ENCODE measurements at regions not wholly inside any gene's neighbourhood (a gene's known extent, or its start where the extent isn't known, plus 50 kb on each side); places are given as distances from the start of the nearest gene placed in this dataset.

GRCh38 chr12:92630968-92631367 is 71.8 kb upstream of the PLEKHG7 start:
- no peak for DNase-seq (ENCODE audit: low read depth, low spot score)
- TF ChIP-seq EZH2 (IDR thresholded peaks at IDR 0.05), result no peak
- Histone ChIP-seq H3K36me3 (ENCODE audit: insufficient read depth, low read length) (no peaks in the 10 kb centered on the region), H3K9ac (ENCODE audit: insufficient read length) (no peak overlapping the region), H3K4me3 (no peak overlapping the region), H3K9me3 (ENCODE audit: low read depth, low read length) (no peaks in the 10 kb centered on the region), H3K27ac (no peak overlapping the region)

- Histone ChIP-seq H3K9me3 (ENCODE audit: low read depth, low read length) (no peaks in the 10 kb centered on the region), H3K4me3 (no peak overlapping the region)
- no peak for DNase-seq (ENCODE audit: low read depth, low spot score)
Measured at GRCh38 chr12:92629349-92630065, 73.3 kb upstream of the PLEKHG7 start.

GRCh38 chr12:92628476-92628875 is 74.3 kb upstream of the PLEKHG7 start:
- Histone ChIP-seq H3K36me3 (ENCODE audit: insufficient read depth, low read length) (no peaks in the 10 kb centered on the region), H3K9ac (ENCODE audit: insufficient read length) (no peak overlapping the region), H3K4me3 (no peak overlapping the region), H3K9me3 (ENCODE audit: low read depth, low read length) (no peaks in the 10 kb centered on the region), H3K27ac (no peak overlapping the region)
- TF ChIP-seq FOXP2 (optimal IDR thresholded peaks at IDR 0.05; ENCODE audit: control extremely low read depth, extremely low read length, insufficient read depth), result no peak
- no peak for TF ChIP-seq EZH2 (IDR thresholded peaks at IDR 0.05)
- TF ChIP-seq POLR2AphosphoS5 (IDR thresholded peaks at IDR 0.05; ENCODE audit: borderline replicate concordance, low read depth, low read length), result no peak
- no peak for DNase-seq (ENCODE audit: low read depth, low spot score)

More at GRCh38 chr12:92629349-92630065, 73.3 kb upstream of the PLEKHG7 start:
- Histone ChIP-seq H3K27ac (no peak overlapping the region), H3K9ac (ENCODE audit: insufficient read length) (no peak overlapping the region), H3K36me3 (ENCODE audit: insufficient read depth, low read length) (no peaks in the 10 kb centered on the region)
- no peak for TF ChIP-seq FOXP2 (optimal IDR thresholded peaks at IDR 0.05; ENCODE audit: control extremely low read depth, extremely low read length, insufficient read depth)
- TF ChIP-seq EZH2 (IDR thresholded peaks at IDR 0.05), result no peak
- no peak for TF ChIP-seq POLR2AphosphoS5 (IDR thresholded peaks at IDR 0.05; ENCODE audit: borderline replicate concordance, low read depth, low read length)

- no peak overlapping the region for H3K27ac ChIP-seq
- H3K9ac ChIP-seq (ENCODE audit: insufficient read length), result no peak overlapping the region
- DNase-seq (ENCODE audit: low read depth, low spot score), result no peak
- no peak for TF ChIP-seq EZH2 (IDR thresholded peaks at IDR 0.05)
- TF ChIP-seq FOXP2 (optimal IDR thresholded peaks at IDR 0.05; ENCODE audit: control extremely low read depth, extremely low read length, insufficient read depth), result no peak
- no peak for TF ChIP-seq POLR2AphosphoS5 (IDR thresholded peaks at IDR 0.05; ENCODE audit: borderline replicate concordance, low read depth, low read length)
- no peaks in the 10 kb centered on the region for H3K9me3 ChIP-seq (ENCODE audit: low read depth, low read length)
- H3K36me3 ChIP-seq (ENCODE audit: insufficient read depth, low read length), result no peaks in the 10 kb centered on the region
- H3K4me3 ChIP-seq, result no peak overlapping the region
Measured at GRCh38 chr12:92627511-92627910, 75.3 kb upstream of the PLEKHG7 start.

- Histone ChIP-seq H3K4me3 (no peak overlapping the region), H3K36me3 (ENCODE audit: insufficient read depth, low read length) (no peaks in the 10 kb centered on the region), H3K9ac (ENCODE audit: insufficient read length) (no peak overlapping the region), H3K9me3 (ENCODE audit: low read depth, low read length) (no peaks in the 10 kb centered on the region), H3K27ac (no peak overlapping the region)
- DNase-seq (ENCODE audit: low read depth, low spot score), result no peak
- TF ChIP-seq POLR2AphosphoS5 (IDR thresholded peaks at IDR 0.05; ENCODE audit: borderline replicate concordance, low read depth, low read length) (no peak), FOXP2 (optimal IDR thresholded peaks at IDR 0.05; ENCODE audit: control extremely low read depth, extremely low read length, insufficient read depth) (no peak), EZH2 (IDR thresholded peaks at IDR 0.05) (no peak)
Measured at GRCh38 chr12:92625639-92626310, 77.0 kb upstream of the PLEKHG7 start.

GRCh38 chr12:92624236-92624635 is 78.6 kb upstream of the PLEKHG7 start:
- Histone ChIP-seq H3K9ac (ENCODE audit: insufficient read length) (no peak overlapping the region), H3K36me3 (ENCODE audit: insufficient read depth, low read length) (no peaks in the 10 kb centered on the region), H3K4me3 (no peak overlapping the region), H3K27ac (no peak overlapping the region), H3K9me3 (ENCODE audit: low read depth, low read length) (no peaks in the 10 kb centered on the region)
- DNase-seq (ENCODE audit: low read depth, low spot score), result no peak
- TF ChIP-seq POLR2AphosphoS5 (IDR thresholded peaks at IDR 0.05; ENCODE audit: borderline replicate concordance, low read depth, low read length) (no peak), FOXP2 (optimal IDR thresholded peaks at IDR 0.05; ENCODE audit: control extremely low read depth, extremely low read length, insufficient read depth) (no peak), EZH2 (IDR thresholded peaks at IDR 0.05) (no peak)

GRCh38 chr12:92623386-92623785 is 79.4 kb upstream of the PLEKHG7 start:
- H3K4me3 ChIP-seq, result no peak overlapping the region
- no peaks in the 10 kb centered on the region for H3K9me3 ChIP-seq (ENCODE audit: low read depth, low read length)
- TF ChIP-seq FOXP2 (optimal IDR thresholded peaks at IDR 0.05; ENCODE audit: control extremely low read depth, extremely low read length, insufficient read depth) (no peak), POLR2AphosphoS5 (IDR thresholded peaks at IDR 0.05; ENCODE audit: borderline replicate concordance, low read depth, low read length) (no peak), EZH2 (IDR thresholded peaks at IDR 0.05) (no peak)
- H3K27ac ChIP-seq, result no peak overlapping the region
- no peaks in the 10 kb centered on the region for H3K36me3 ChIP-seq (ENCODE audit: insufficient read depth, low read length)
- DNase-seq (ENCODE audit: low read depth, low spot score), result no peak
- H3K9ac ChIP-seq (ENCODE audit: insufficient read length), result no peak overlapping the region

- Histone ChIP-seq H3K36me3 (ENCODE audit: insufficient read depth, low read length) (no peaks in the 10 kb centered on the region), H3K4me3 (no peak overlapping the region), H3K27ac (no peak overlapping the region), H3K9me3 (ENCODE audit: low read depth, low read length) (no peaks in the 10 kb centered on the region), H3K9ac (ENCODE audit: insufficient read length) (no peak overlapping the region)
- TF ChIP-seq FOXP2 (optimal IDR thresholded peaks at IDR 0.05; ENCODE audit: control extremely low read depth, extremely low read length, insufficient read depth), result no peak
- no peak for TF ChIP-seq POLR2AphosphoS5 (IDR thresholded peaks at IDR 0.05; ENCODE audit: borderline replicate concordance, low read depth, low read length)
- TF ChIP-seq EZH2 (IDR thresholded peaks at IDR 0.05), result no peak
- DNase-seq (ENCODE audit: low read depth, low spot score), result no peak
Measured at GRCh38 chr12:92621833-92622232, 81.0 kb upstream of the PLEKHG7 start.
